Left lobe of liver (tissue), 2 donors: ENCODE measurements at regions not wholly inside any gene's neighbourhood (a gene's known extent, or its start where the extent isn't known, plus 50 kb on each side); places are given as distances from the start of the nearest gene placed in this dataset.
"Not testable (repeated sequence)": the region's sequence is repeated elsewhere in the genome, so short reads cannot be mapped to it uniquely, and the experiment has no call there.

ENCODE experiments used
- ATAC-seq: fragments of 200-7000 bp; cut with Tn5 transposase; one replicate; pipeline ENCODE4 v1.9.1; 2020; ENCODE audit warnings: mild to moderate bottlenecking, moderate library complexity
- DNase-seq: peaks from one replicate; pipeline ENCODE4 v3.0.0-alpha.2; 2020; ENCODE audit warnings: low spot score
- donor health status: DM: no; HTN: no; CAD: no; lungs with moderate emphysema.
- donor health status: DM: no; HTN: yes; CAD: no.

- ATAC-seq (no peak), DNase-seq (no peak)
Measured at GRCh38 chr17:11182430-11182829, 58.6 kb upstream of the SHISA6 start.

GRCh38 chr17:11178581-11178980, 62.4 kb upstream of the SHISA6 start:
- no peak for ATAC-seq
- no peak for DNase-seq

DNA sequence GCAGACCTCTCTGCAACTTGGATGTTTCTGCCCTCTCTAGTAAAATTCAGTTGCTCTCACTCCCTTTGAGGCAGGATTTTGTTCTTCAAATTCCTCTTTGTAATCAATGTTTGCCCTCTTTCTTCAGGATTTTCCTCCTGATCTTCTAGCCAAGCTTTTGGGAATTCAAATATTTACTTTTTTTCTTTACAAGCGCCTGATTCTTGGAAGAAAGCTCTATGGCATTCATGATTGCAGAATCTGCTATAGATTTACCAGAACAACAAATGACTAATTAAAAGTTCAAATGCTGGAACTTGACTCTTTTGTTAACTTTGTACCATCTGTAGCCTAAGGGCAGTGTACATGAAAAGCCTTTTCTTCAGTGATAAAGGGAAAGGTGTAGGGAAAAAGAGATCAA, 63.7 kb upstream of the SHISA6 start:
- ATAC-seq = no peak
- no peak for DNase-seq

GRCh38 chr17:11176549-11176948, 64.5 kb upstream of the SHISA6 start:
- ATAC-seq = no peak
- no peak for DNase-seq

GRCh38 chr17:11170881-11171280, 70.1 kb upstream of the SHISA6 start:
- no peak for DNase-seq
- no peak for ATAC-seq

GRCh38 chr17:11151818-11152425, 89.1 kb upstream of the SHISA6 start:
- DNase-seq (no peak), ATAC-seq (no peak)

DNA sequence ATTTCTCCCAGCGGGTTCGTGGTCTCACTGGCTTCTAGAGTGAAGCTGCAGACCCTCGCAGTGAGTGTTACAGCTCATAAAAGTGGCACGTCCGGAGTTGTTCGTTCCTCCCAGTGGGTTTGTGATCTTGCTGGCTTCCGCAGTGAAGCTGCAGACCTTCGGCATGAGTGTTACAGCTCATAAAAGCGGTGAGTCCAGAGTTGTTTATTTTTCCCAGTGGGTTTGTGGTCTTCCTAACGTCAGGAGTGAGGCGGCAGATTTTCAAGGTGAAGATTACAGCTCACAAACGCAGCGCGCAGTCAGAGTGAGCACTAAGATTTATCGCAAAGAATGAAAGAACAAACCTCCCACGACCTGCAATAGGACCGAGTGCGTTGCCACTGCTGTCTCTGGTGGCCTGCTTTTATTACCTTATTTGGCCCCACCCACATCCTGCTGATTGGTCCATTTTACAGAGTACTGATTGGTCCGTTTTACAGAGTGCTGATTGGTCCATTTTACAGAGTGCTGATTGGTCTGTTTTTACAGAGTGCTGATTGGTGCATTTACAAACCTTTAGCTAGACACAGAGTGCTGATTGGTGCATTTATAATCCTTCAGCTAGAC, 90.0 kb upstream of the SHISA6 start:
- ATAC-seq, DNase-seq: not testable (repeated sequence)

- peak; percentile 86 for ATAC-seq
- no peak for DNase-seq
Measured at GRCh38 chr17:11144358-11145233, 96.4 kb upstream of the SHISA6 start.

DNA sequence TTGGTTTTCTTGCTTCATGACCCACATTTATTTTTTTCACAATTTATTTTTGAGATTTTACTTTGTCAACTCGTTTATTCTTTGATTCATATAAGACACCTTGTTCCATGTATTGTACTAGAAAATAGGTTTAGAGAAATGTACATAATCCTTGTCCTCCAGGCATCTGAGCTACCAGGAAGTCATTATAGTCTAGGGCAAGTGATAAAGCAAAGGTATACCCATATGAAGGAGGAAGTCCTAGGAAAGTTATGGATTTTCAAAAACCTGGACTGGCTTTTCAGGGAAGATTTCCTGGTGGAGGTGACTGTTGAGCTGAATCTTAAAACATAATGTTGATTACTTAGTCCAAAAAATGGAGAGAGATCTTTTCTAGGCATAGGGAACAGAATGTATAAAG, 98.8 kb upstream of the SHISA6 start:
- DNase-seq (no peak), ATAC-seq (no peak)

- ATAC-seq = no peak
- no peak for DNase-seq
Measured at GRCh38 chr17:11140501-11140900, 100.5 kb upstream of the SHISA6 start.

- ATAC-seq = no peak
- DNase-seq = no peak
Measured at GRCh38 chr17:11140043-11140442, 101.0 kb upstream of the SHISA6 start.

- DNase-seq (no peak), ATAC-seq (no peak)
Measured at GRCh38 chr17:11138023-11138422, 103.0 kb upstream of the SHISA6 start.

DNA sequence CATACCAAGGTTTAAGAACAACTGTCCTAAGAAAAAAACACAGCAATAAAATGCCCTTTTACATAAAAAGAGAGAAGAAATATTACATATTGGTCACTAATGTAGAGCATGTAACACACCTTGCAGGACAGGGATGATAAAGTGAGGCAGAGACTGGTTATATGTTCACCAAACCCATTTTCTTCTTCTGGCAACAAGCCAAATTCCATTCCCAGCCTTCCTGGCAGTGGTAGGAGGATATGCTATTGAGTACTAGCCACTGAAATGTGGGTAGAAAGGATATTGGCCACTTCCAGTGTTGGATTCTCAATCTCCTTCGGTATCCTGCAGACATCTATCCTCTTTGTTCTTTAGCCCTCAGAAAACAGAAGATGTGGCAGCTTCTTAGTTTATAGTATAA, 105.2 kb upstream of the SHISA6 start:
- DNase-seq = no peak
- no peak for ATAC-seq

DNA sequence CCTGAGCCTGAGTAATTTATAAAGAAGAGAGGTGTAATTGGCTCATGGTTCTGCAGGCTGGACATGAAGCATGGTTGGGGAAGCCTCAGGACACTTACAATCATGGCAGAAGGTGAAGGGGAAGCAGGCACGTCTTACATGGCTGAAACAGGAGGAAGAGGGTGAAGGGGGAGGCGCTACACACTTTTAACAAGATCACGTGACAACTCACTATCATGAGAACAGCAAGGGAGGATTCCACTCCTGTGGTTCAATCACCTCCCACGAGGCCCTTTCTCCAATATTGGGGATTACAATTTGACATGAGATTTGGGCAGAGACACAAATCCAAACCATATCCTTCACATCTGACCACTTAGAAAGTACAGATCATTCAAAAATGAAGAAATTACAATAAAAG, 110.6 kb upstream of the SHISA6 start:
- ATAC-seq = no peak
- no peak for DNase-seq

- DNase-seq = peak; percentile 50
Measured at GRCh38 chr17:11122908-11123307, 118.1 kb upstream of the SHISA6 start.

GRCh38 chr17:11121341-11121985, 119.5 kb upstream of the SHISA6 start:
- no peak for ATAC-seq
- DNase-seq = no peak

More at GRCh38 chr17:11122908-11123307, 118.1 kb upstream of the SHISA6 start:
- ATAC-seq = peak; percentile 59

- ATAC-seq (no peak), DNase-seq (no peak)
Measured at GRCh38 chr17:11109106-11109505, 131.9 kb upstream of the SHISA6 start.

- DNase-seq (no peak), ATAC-seq (no peak)
Measured at GRCh38 chr17:11105141-11105540, 135.9 kb upstream of the SHISA6 start.

GRCh38 chr17:11097121-11097520, 143.9 kb upstream of the SHISA6 start:
- ATAC-seq (no peak), DNase-seq (no peak)

GRCh38 chr17:11094331-11094730, 146.7 kb upstream of the SHISA6 start:
- no peak for DNase-seq

DNA sequence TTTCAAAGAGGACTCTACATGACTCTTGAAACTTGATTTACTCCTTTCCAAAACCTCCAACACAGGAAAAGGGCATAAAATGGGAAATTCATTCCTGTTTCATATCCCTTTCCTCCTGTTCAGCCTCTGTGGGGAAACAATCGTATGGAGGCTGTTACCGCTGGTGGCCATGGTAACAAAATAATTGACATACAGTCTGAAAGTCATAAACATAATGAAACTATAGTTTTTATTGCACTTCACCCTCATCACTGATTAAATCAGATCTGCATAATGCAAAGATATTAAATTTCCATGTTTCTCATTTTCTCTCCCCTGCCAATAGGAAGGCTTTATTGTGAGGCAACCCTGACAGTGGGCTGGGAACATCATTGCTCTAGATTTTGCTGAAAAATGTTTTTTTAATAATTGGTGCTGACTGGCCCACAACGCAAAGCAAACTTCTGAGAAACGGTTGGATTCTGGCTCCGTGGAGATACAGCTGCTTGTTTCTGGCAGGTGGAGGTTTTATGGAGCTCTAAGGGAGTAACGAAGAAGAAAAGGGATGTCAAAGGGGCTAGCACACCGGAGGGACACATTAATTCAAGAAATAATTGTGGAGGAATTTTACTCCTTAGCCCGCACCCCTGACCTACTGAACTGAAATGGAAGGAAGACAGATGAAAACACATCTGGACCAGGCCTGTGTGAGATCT, 154.2 kb upstream of the SHISA6 start:
- no peak for DNase-seq
- no peak for ATAC-seq

More at GRCh38 chr17:11094331-11094730, 146.7 kb upstream of the SHISA6 start:
- ATAC-seq = no peak
